ENCODE measurements at regions not wholly inside any gene's neighbourhood (a gene's known extent, or its start where the extent isn't known, plus 50 kb on each side); places are given as distances from the start of the nearest gene placed in this dataset.

DNA sequence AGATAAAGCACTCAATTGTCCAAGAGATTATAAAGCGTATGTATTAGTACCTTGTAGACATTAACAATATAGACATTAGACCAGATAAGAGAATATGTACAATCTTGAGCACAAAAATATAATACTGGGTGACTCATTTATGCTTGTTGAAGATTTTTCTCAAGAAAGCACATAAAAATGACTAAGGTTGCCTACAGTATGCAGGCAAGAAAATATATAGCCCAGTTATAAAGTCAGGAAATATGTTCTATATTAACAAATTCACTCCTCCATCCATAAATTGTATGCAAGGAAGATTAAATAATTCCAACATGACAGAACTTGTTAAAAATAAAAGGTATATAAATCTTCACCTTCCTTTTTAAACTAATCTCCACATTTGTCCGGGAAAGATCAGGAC, 356.4 kb upstream of the SLC39A10 start:
- Histone ChIP-seq H3K4me1 (ENCODE audit: control insufficient read depth in 1 of 2, insufficient read depth in 2 of 2, low read length in 2 of 2) (no peaks in the 10 kb centered on the region), H3K9ac (ENCODE audit: low read length) (no peak overlapping the region), H3K9me3 (ENCODE audit: control insufficient read depth in 1 of 2, insufficient read depth in 1 of 2, low read depth in 1 of 2, low read length in 2 of 2) (no peaks in the 10 kb centered on the region), H3K27ac (ENCODE audit: low read depth, low read length) (no peak overlapping the region), H4K20me1 (ENCODE audit: insufficient read depth) (no peaks in the 10 kb centered on the region), H3K4me2 (ENCODE audit: low read length) (no peak overlapping the region), H3K9me2 (ENCODE audit: insufficient read depth) (no peaks in the 10 kb centered on the region), H3K27me3 (ENCODE audit: insufficient read depth, low read length) (no peaks in the 10 kb centered on the region), H3K4me3 (replicated peaks in 1 of 2; ENCODE audit: low read depth in 1 of 2, low read length in 2 of 2) (no peak overlapping the region), H3K36me3 (ENCODE audit: control insufficient read depth in 1 of 2, insufficient read depth in 2 of 2, low read length in 2 of 2) (no peaks in the 10 kb centered on the region), H3K79me2 (ENCODE audit: insufficient read depth, low read length) (no peaks in the 10 kb centered on the region), H2AFZ (ENCODE audit: low read depth, low read length, poor library complexity, severe bottlenecking) (no peak overlapping the region)
- DNase-seq (ENCODE audit: low read depth, low spot score) (no peak), ATAC-seq (no peak)
- intact Hi-C loops (cut with micrococcal nuclease): no loop called here
- no TSS peak for BruUV-seq (replicated peaks)
- ChIA-PET POLR2A (no interaction called here), RAD21 (ENCODE audit: low non-redundant PET in 1 of 2, low total read pairs in 2 of 2, uncharacterized antibody in 2 of 2, unreplicated experiment in 2 of 2) (no interaction called here), CTCF (no interaction called here)
- TF ChIP-seq EZH2 (IDR thresholded peaks at IDR 0.05) (no peak), REST (IDR thresholded peaks at IDR 0.05; ENCODE audit: low read depth) (no peak), EGR1 (IDR thresholded peaks at IDR 0.05; ENCODE audit: low read depth) (no peak), TCF7L2 (IDR thresholded peaks at IDR 0.05; ENCODE audit: borderline replicate concordance, extremely low read depth, insufficient read depth, insufficient read length) (no peak), YY1 (IDR thresholded peaks at IDR 0.05; ENCODE audit: extremely low read depth, insufficient replicate concordance, low read depth, low read length) (no peak)
- TF ChIP-seq, protein P1, sequence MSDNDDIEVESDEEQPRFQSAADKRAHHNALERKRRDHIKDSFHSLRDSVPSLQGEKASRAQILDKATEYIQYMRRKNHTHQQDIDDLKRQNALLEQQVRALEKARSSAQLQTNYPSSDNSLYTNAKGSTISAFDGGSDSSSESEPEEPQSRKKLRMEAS (IDR thresholded peaks at IDR 0.05): no peak

DNA sequence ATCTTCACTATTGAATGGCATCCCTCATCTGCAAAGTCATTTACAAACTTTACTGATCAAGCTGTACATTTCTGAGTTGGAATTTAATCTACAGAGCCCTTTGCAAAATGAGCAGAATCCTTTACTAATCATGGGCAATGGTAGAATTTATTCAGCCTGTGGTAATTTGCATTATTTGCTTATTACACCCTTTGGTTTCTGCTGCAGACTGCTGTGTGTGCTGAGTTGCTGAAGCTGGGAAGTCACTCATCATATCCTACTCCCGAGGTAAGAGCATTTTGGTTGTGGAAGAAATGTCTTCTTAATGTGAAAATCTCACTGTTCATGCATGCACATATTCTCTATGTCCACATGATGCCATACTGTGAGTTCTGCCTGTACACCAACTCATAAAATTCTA, 357.4 kb upstream of the SLC39A10 start:
- Histone ChIP-seq H3K4me3 (replicated peaks in 1 of 2; ENCODE audit: low read depth in 1 of 2, low read length in 2 of 2) (no peak overlapping the region), H3K4me2 (ENCODE audit: low read length) (no peak overlapping the region), H3K27me3 (ENCODE audit: insufficient read depth, low read length) (no peaks in the 10 kb centered on the region), H3K9ac (ENCODE audit: low read length) (no peak overlapping the region), H2AFZ (ENCODE audit: low read depth, low read length, poor library complexity, severe bottlenecking) (no peak overlapping the region), H3K79me2 (ENCODE audit: insufficient read depth, low read length) (no peaks in the 10 kb centered on the region), H3K9me2 (ENCODE audit: insufficient read depth) (no peaks in the 10 kb centered on the region), H4K20me1 (ENCODE audit: insufficient read depth) (no peaks in the 10 kb centered on the region), H3K27ac (ENCODE audit: low read depth, low read length) (no peak overlapping the region), H3K9me3 (ENCODE audit: control insufficient read depth in 1 of 2, insufficient read depth in 1 of 2, low read depth in 1 of 2, low read length in 2 of 2) (no peaks in the 10 kb centered on the region), H3K4me1 (ENCODE audit: control insufficient read depth in 1 of 2, insufficient read depth in 2 of 2, low read length in 2 of 2) (no peaks in the 10 kb centered on the region), H3K36me3 (ENCODE audit: control insufficient read depth in 1 of 2, insufficient read depth in 2 of 2, low read length in 2 of 2) (no peaks in the 10 kb centered on the region)
- DNase-seq (ENCODE audit: low read depth, low spot score) (no peak), ATAC-seq (no peak)
- no TSS peak for BruUV-seq (replicated peaks)
- CTCF ChIA-PET: no interaction called here
- intact Hi-C loops (cut with micrococcal nuclease): no loop called here
- RAD21 ChIA-PET (ENCODE audit: low non-redundant PET in 1 of 2, low total read pairs in 2 of 2, uncharacterized antibody in 2 of 2, unreplicated experiment in 2 of 2): no interaction called here
- POLR2A ChIA-PET: no interaction called here
- TF ChIP-seq JUND (IDR thresholded peaks at IDR 0.05): no peak
- no peak for TF ChIP-seq POLR2AphosphoS5 (IDR thresholded peaks at IDR 0.05; ENCODE audit: low read depth, low read length)
- no peak for TF ChIP-seq ZFX (IDR thresholded peaks at IDR 0.05)
- no peak for TF ChIP-seq EGR1 (IDR thresholded peaks at IDR 0.05; ENCODE audit: low read depth)
- TF ChIP-seq RAD21 (IDR thresholded peaks at IDR 0.05; ENCODE audit: low read depth): no peak
- no peak for TF ChIP-seq SP1 (IDR thresholded peaks at IDR 0.05; ENCODE audit: low read depth)
- TF ChIP-seq, protein P2, sequence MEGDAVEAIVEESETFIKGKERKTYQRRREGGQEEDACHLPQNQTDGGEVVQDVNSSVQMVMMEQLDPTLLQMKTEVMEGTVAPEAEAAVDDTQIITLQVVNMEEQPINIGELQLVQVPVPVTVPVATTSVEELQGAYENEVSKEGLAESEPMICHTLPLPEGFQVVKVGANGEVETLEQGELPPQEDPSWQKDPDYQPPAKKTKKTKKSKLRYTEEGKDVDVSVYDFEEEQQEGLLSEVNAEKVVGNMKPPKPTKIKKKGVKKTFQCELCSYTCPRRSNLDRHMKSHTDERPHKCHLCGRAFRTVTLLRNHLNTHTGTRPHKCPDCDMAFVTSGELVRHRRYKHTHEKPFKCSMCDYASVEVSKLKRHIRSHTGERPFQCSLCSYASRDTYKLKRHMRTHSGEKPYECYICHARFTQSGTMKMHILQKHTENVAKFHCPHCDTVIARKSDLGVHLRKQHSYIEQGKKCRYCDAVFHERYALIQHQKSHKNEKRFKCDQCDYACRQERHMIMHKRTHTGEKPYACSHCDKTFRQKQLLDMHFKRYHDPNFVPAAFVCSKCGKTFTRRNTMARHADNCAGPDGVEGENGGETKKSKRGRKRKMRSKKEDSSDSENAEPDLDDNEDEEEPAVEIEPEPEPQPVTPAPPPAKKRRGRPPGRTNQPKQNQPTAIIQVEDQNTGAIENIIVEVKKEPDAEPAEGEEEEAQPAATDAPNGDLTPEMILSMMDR (IDR thresholded peaks at IDR 0.05 in 2 of 3, conservative IDR thresholded peaks at IDR 0.05 in 1 of 3; ENCODE audit: borderline replicate concordance in 1 of 3, insufficient read depth in 1 of 3, low read depth in 2 of 3, low read length in 2 of 3): no peak
- TF ChIP-seq SRF (IDR thresholded peaks at IDR 0.05; ENCODE audit: low read depth): no peak

Measured in HCT116 (cell line).